B cell (primary cell): ENCODE measurements at regions not wholly inside any gene's neighbourhood (a gene's known extent, or its start where the extent isn't known, plus 50 kb on each side); places are given as distances from the start of the nearest gene placed in this dataset.

ENCODE experiments used
- ATAC-seq: fragments of 200-7000 bp; cut with Tn5 transposase; one replicate; pipeline ENCODE4 v1.10.0; 2021; ENCODE audit warnings: low read depth, mild to moderate bottlenecking, moderate number of reproducible peaks, moderate library complexity
- CTCF ChIA-PET: fragments of 350-600 bp; sonication (Branson Sonifier 250); formaldehyde crosslinking; loops from one replicate; lab custom pipeline; 2021; ENCODE audit warnings: antibody characterized with exemption, inconsistent platforms; lab: Charles Lee
- POLR2A ChIA-PET: fragments of 350-600 bp; sonication (Branson Sonifier 250); formaldehyde crosslinking; loops from one replicate; lab custom pipeline; 2021; ENCODE audit warnings: antibody characterized with exemption; lab: Charles Lee
- DNase-seq: peaks from one replicate; pipeline ENCODE4 v3.0.0; 2013
- H2AFZ ChIP-seq: 2 replicates; pipeline ENCODE4 v1.6.1; 2012; ENCODE audit warnings: mild to moderate bottlenecking, low read depth, low read length; ENCODE audit not compliant: insufficient read depth, poor library complexity, severe bottlenecking
- H3K27ac ChIP-seq, 2 donors: 1 replicate in 1 of 2; 2 replicates in 1 of 2; pipeline ENCODE4 v1.5.1; 2012 to 2013; ENCODE audit warnings: low read length in 2 of 2, mild to moderate bottlenecking in 2 of 2, moderate library complexity in 1 of 2
- H3K27me3 ChIP-seq, 4 experiments: fragments of 200-600 bp in 1 of 4; sonication (generic) in 1 of 4; replicated peaks in 1 of 4; 1 replicate in 2 of 4; 2 replicates in 2 of 4; pipeline versions ENCODE4 v1.6.1 to v1.7.0; 2013 to 2016; ENCODE audit warnings: low read length in 3 of 4, mild to moderate bottlenecking in 2 of 4, mixed read lengths in 1 of 4, moderate library complexity in 1 of 4; ENCODE audit not compliant: insufficient read depth in 4 of 4, control insufficient read depth in 3 of 4; ENCODE audit errors: control extremely low read depth in 1 of 4
- H3K36me3 ChIP-seq, 2 experiments: replicated peaks in 1 of 2; 1 replicate in 1 of 2; 2 replicates in 1 of 2; pipeline versions ENCODE4 v1.6.1 to v1.7.1; 2013; ENCODE audit warnings: low read length in 1 of 2; ENCODE audit not compliant: insufficient read depth in 2 of 2, control insufficient read depth in 1 of 2; ENCODE audit errors: control extremely low read depth in 1 of 2, extremely low read depth in 1 of 2
- H3K4me1 ChIP-seq, 2 donors: fragments of 200-600 bp in 1 of 2; sonication (generic) in 1 of 2; 1 replicate in 1 of 2; 2 replicates in 1 of 2; pipeline versions ENCODE4 v1.5.1 to v1.6.1; 2013 to 2017; ENCODE audit warnings: low read length in 2 of 2; ENCODE audit not compliant: control insufficient read depth in 2 of 2, insufficient read depth in 2 of 2
- H3K4me2 ChIP-seq: replicated peaks from 2 replicates; pipeline ENCODE3; 2012; ENCODE audit warnings: mild to moderate bottlenecking, low read depth, low read length; ENCODE audit not compliant: poor library complexity, severe bottlenecking
- H3K4me3 ChIP-seq, 5 experiments: fragments of 200-600 bp in 1 of 5; sonication (generic) in 1 of 5; 1 replicate in 3 of 5; 2 replicates in 2 of 5; pipeline versions ENCODE4 v1.5.1 to v1.7.0; 2011 to 2016; ENCODE audit warnings: low read length in 4 of 5, mild to moderate bottlenecking in 4 of 5, low read depth in 2 of 5, control low read depth in 1 of 5, moderate library complexity in 1 of 5; ENCODE audit not compliant: insufficient read depth in 1 of 5; ENCODE audit errors: control extremely low read depth in 1 of 5, extremely low read depth in 1 of 5
- H3K79me2 ChIP-seq: fragments of 200-600 bp; sonication (generic); one replicate; pipeline ENCODE4 v1.6.0; 2016; ENCODE audit warnings: low read length; ENCODE audit not compliant: control insufficient read depth, insufficient read depth
- H3K9ac ChIP-seq: fragments of 200-600 bp; sonication (generic); 2 replicates; pipeline ENCODE4 v1.6.1; 2017; ENCODE audit warnings: mild to moderate bottlenecking, low read length, moderate library complexity
- H3K9me3 ChIP-seq, 3 donors: one replicate each; pipeline versions ENCODE4 v1.6.1 to v1.7.1; 2013; ENCODE audit warnings: low read length in 2 of 3; ENCODE audit not compliant: control insufficient read depth in 2 of 3, insufficient read depth in 1 of 3; ENCODE audit errors: control extremely low read depth in 1 of 3
- H4K20me1 ChIP-seq: 2 replicates; pipeline ENCODE4 v1.6.0; 2012; ENCODE audit warnings: mild to moderate bottlenecking, low read length; ENCODE audit not compliant: insufficient read depth, control insufficient read depth, poor library complexity, severe bottlenecking
- H3K27ac Mint-ChIP-seq: one replicate; pipeline ENCODE4 v1.8.0; 2021; ENCODE audit warnings: mixed read lengths
- H3K27me3 Mint-ChIP-seq: one replicate; pipeline ENCODE4 v1.8.0; 2021; ENCODE audit warnings: mixed read lengths
- H3K4me1 Mint-ChIP-seq: one replicate; pipeline ENCODE4 v1.8.0; 2021; ENCODE audit warnings: mixed read lengths
- H3K4me3 Mint-ChIP-seq: one replicate; pipeline ENCODE4 v1.8.0; 2021; ENCODE audit warnings: mixed read lengths
- H3K9me3 Mint-ChIP-seq: one replicate; pipeline ENCODE4 v1.8.0; 2022; ENCODE audit warnings: mixed read lengths; ENCODE audit not compliant: insufficient read depth
- CTCF ChIP-seq: fragments of 200-600 bp; IDR thresholded peaks from one replicate; pipeline ENCODE4 v1.8.0; 2022; ENCODE audit warnings: antibody characterized with exemption, mild to moderate bottlenecking
- EZH2 ChIP-seq: IDR thresholded peaks from 2 replicates; pipeline ENCODE4 v1.6.1; 2012; ENCODE audit warnings: borderline replicate concordance, low read depth, mild to moderate bottlenecking, moderate library complexity, low read length; ENCODE audit not compliant: insufficient read depth, poor library complexity, severe bottlenecking
- WGBS: methylation state at CpG from one replicate; pipeline ENCODE4 v1.1.5; 2013; ENCODE audit warnings: missing lambda C conversion rate; ENCODE audit not compliant: insufficient coverage; 5-methylcytosine and 5-hydroxymethylcytosine counted together
- intact Hi-C: fragments of 100-400 bp; cut with micrococcal nuclease; formaldehyde crosslinking; loops from one replicate; pipeline ENCODE4 v1.10.0; 2022

GRCh38 chr2:81903534-81903933, 1599.0 kb upstream of the LRRTM1 start:
- CTCF ChIA-PET: no interaction called here
- Histone ChIP-seq H3K4me1 (no peaks in the 10 kb centered on the region), H2AFZ (no peak overlapping the region), H3K9me3 (peaks cover 0 to 1% (median 0%) of the 10 kb centered on the region in 3 donors), H3K27ac (no peak overlapping the region), H3K9ac (no peak overlapping the region), H3K4me3 (no peak overlapping the region), H3K4me2 (no peak overlapping the region), H4K20me1 (no peaks in the 10 kb centered on the region), H3K27me3 (no peaks in the 10 kb centered on the region), H3K36me3 (no peaks in the 10 kb centered on the region), H3K79me2 (no peaks in the 10 kb centered on the region)
- POLR2A ChIA-PET: no interaction called here
- no peak for ATAC-seq
- intact Hi-C loops: no loop called here
- peaks cover 7% of the 10 kb centered on the region for H3K9me3 Mint-ChIP-seq
- no peaks in the 10 kb centered on the region for H3K27me3 Mint-ChIP-seq
- DNase-seq: no peak
- H3K4me3 Mint-ChIP-seq: no peak overlapping the region
- H3K4me1 Mint-ChIP-seq: no peaks in the 10 kb centered on the region
- H3K27ac Mint-ChIP-seq: no peak overlapping the region
- TF ChIP-seq EZH2 (no peak), CTCF (no peak)
- 91% methylated on average over 4 of the region's 4 CpGs for WGBS

- no peaks in the 10 kb centered on the region for H3K79me2 ChIP-seq
- no peaks in the 10 kb centered on the region for H3K36me3 ChIP-seq
- Mint-ChIP-seq H3K27me3 (no peaks in the 10 kb centered on the region), H3K27ac (no peak overlapping the region), H3K4me3 (no peak overlapping the region), H3K9me3 (peaks cover 7% of the 10 kb centered on the region), H3K4me1 (no peaks in the 10 kb centered on the region)
- DNase-seq (no peak), ATAC-seq (no peak)
- H3K4me3 ChIP-seq: no peak overlapping the region
- no peak overlapping the region for H3K9ac ChIP-seq
- no peaks in the 10 kb centered on the region for H3K4me1 ChIP-seq
- H3K27me3 ChIP-seq: no peaks in the 10 kb centered on the region
- intact Hi-C loops: no loop called here
- no peak overlapping the region for H3K27ac ChIP-seq
- TF ChIP-seq CTCF (no peak), EZH2 (no peak)
- no CpG with 5 or more reads among the region's 3 CpGs for WGBS
- peaks cover 0 to 1% (median 0%) of the 10 kb centered on the region in 3 donors for H3K9me3 ChIP-seq
- no peaks in the 10 kb centered on the region for H4K20me1 ChIP-seq
- H2AFZ ChIP-seq: no peak overlapping the region
- POLR2A ChIA-PET: no interaction called here
- CTCF ChIA-PET: no interaction called here
- H3K4me2 ChIP-seq: no peak overlapping the region
Measured at GRCh38 chr2:81901017-81901416, 1596.5 kb upstream of the LRRTM1 start.
